Astrocyte (in vitro differentiated cells and primary cell): ENCODE measurements at regions not wholly inside any gene's neighbourhood (a gene's known extent, or its start where the extent isn't known, plus 50 kb on each side); places are given as distances from the start of the nearest gene placed in this dataset.

Experiments
- DNase-seq: peaks from one replicate; pipeline ENCODE4 v3.0.0-alpha.2; 2010; ENCODE audit warnings: low read depth
- FAIRE-seq: peaks from 2 replicates; lab custom pipeline; 2011; peaks lifted over from hg19 to GRCh38; lab: Jason Lieb, UNC
- H2AFZ ChIP-seq: 2 replicates; pipeline ENCODE4 v1.6.0; 2012; ENCODE audit warnings: low read depth, low read length, inconsistent platforms
- H3K27ac ChIP-seq: 2 replicates; pipeline ENCODE4 v1.5.1; 2011; ENCODE audit warnings: low read depth, low read length, inconsistent platforms
- H3K27me3 ChIP-seq: 2 replicates; pipeline ENCODE4 v1.6.0; 2011; ENCODE audit warnings: low read length, inconsistent platforms; ENCODE audit not compliant: insufficient read depth
- H3K36me3 ChIP-seq: 2 replicates; pipeline ENCODE4 v1.5.1; 2011; ENCODE audit warnings: low read length, inconsistent platforms; ENCODE audit not compliant: insufficient read depth
- H3K4me1 ChIP-seq: 2 replicates; pipeline ENCODE4 v1.5.1; 2011; ENCODE audit warnings: low read length, inconsistent platforms; ENCODE audit not compliant: insufficient read depth
- H3K4me2 ChIP-seq: 2 replicates; pipeline ENCODE4 v1.6.0; 2012; ENCODE audit warnings: low read length, inconsistent platforms
- H3K4me3 ChIP-seq: 2 replicates; pipeline ENCODE4 v1.5.1; 2011; ENCODE audit warnings: low read depth, mild to moderate bottlenecking, low read length, inconsistent platforms; ENCODE audit not compliant: insufficient read depth
- H3K79me2 ChIP-seq: 2 replicates; pipeline ENCODE4 v1.6.0; 2012; ENCODE audit warnings: mild to moderate bottlenecking, low read length, inconsistent platforms; ENCODE audit not compliant: insufficient read depth
- H3K9ac ChIP-seq: 2 replicates; pipeline ENCODE4 v1.6.0; 2012; ENCODE audit warnings: mild to moderate bottlenecking, low read length, inconsistent platforms
- H3K9me3 ChIP-seq: 2 replicates; pipeline ENCODE4 v1.5.1; 2012; ENCODE audit warnings: low read depth, mild to moderate bottlenecking, low read length, inconsistent platforms; ENCODE audit not compliant: insufficient read depth
- H4K20me1 ChIP-seq: 2 replicates; pipeline ENCODE4 v1.6.0; 2012; ENCODE audit warnings: low read length, inconsistent platforms; ENCODE audit not compliant: insufficient read depth
- H3K27ac Mint-ChIP-seq: one replicate; pipeline ENCODE4 v1.8.0; 2021; ENCODE audit warnings: mild to moderate bottlenecking, mixed read lengths; ENCODE audit not compliant: unreplicated experiment
- H3K27me3 Mint-ChIP-seq: one replicate; pipeline ENCODE4 v1.8.0; 2021; ENCODE audit warnings: low read depth, mixed read lengths; ENCODE audit not compliant: unreplicated experiment
- H3K36me3 Mint-ChIP-seq: one replicate; pipeline ENCODE4 v1.8.0; 2021; ENCODE audit warnings: low read depth, mixed read lengths; ENCODE audit not compliant: unreplicated experiment
- H3K4me1 Mint-ChIP-seq: one replicate; pipeline ENCODE4 v1.8.0; 2021; ENCODE audit warnings: low read depth, mixed read lengths; ENCODE audit not compliant: unreplicated experiment
- H3K4me3 Mint-ChIP-seq: one replicate; pipeline ENCODE4 v1.8.0; 2021; ENCODE audit warnings: mild to moderate bottlenecking, moderate library complexity, mixed read lengths; ENCODE audit not compliant: unreplicated experiment
- H3K9me3 Mint-ChIP-seq: one replicate; pipeline ENCODE4 v1.8.0; 2021; ENCODE audit warnings: mild to moderate bottlenecking, mixed read lengths; ENCODE audit not compliant: unreplicated experiment
- EZH2 ChIP-seq: IDR thresholded peaks from 2 replicates; pipeline ENCODE4 v1.6.1; 2012; ENCODE audit warnings: mild to moderate bottlenecking, low read length, inconsistent platforms; ENCODE audit not compliant: insufficient read depth
- TF ChIP-seq, protein P1 (sequence below): IDR thresholded peaks from 2 replicates; pipeline ENCODE4 v1.5.1; 2011; ENCODE audit warnings: low read depth, mild to moderate bottlenecking, inconsistent platforms, low read length, moderate library complexity; ENCODE audit not compliant: insufficient read depth

DNA sequence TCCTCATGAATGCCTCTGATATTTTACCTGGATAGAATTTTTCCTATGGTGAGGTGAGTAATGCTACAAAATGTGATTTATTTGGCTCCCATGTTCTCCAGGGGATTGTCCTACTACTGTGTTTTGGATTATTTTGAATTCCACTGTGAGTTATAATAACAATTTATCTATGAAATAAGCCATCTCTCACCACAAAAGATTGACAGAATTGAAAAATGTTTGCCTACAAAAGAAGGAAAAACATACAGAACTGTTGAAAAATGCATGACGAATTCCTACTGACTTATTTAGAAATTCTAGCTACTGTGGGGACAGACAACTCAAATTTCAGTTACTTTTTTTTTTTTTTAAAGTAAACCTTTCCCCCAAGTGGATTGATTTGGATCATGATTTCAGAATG is 463.7 kb upstream of the GRIN3A start:
- no peak overlapping the region for H3K4me2 ChIP-seq
- no peaks in the 10 kb centered on the region for H3K27me3 ChIP-seq
- no peak overlapping the region for H3K27ac ChIP-seq
- H3K4me3 ChIP-seq: no peak overlapping the region
- H3K27ac Mint-ChIP-seq: no peak overlapping the region
- no peaks in the 10 kb centered on the region for H3K27me3 Mint-ChIP-seq
- FAIRE-seq: no peak
- no peaks in the 10 kb centered on the region for H3K4me1 Mint-ChIP-seq
- no peak overlapping the region for H3K9ac ChIP-seq
- no peaks in the 10 kb centered on the region for H3K9me3 Mint-ChIP-seq
- H3K4me1 ChIP-seq: no peaks in the 10 kb centered on the region
- no peak for TF ChIP-seq EZH2
- TF ChIP-seq, protein P1, sequence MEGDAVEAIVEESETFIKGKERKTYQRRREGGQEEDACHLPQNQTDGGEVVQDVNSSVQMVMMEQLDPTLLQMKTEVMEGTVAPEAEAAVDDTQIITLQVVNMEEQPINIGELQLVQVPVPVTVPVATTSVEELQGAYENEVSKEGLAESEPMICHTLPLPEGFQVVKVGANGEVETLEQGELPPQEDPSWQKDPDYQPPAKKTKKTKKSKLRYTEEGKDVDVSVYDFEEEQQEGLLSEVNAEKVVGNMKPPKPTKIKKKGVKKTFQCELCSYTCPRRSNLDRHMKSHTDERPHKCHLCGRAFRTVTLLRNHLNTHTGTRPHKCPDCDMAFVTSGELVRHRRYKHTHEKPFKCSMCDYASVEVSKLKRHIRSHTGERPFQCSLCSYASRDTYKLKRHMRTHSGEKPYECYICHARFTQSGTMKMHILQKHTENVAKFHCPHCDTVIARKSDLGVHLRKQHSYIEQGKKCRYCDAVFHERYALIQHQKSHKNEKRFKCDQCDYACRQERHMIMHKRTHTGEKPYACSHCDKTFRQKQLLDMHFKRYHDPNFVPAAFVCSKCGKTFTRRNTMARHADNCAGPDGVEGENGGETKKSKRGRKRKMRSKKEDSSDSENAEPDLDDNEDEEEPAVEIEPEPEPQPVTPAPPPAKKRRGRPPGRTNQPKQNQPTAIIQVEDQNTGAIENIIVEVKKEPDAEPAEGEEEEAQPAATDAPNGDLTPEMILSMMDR: no peak
- no peaks in the 10 kb centered on the region for H3K9me3 ChIP-seq
- H4K20me1 ChIP-seq: no peaks in the 10 kb centered on the region
- H3K36me3 ChIP-seq: no peaks in the 10 kb centered on the region
- no peak overlapping the region for H2AFZ ChIP-seq
- H3K4me3 Mint-ChIP-seq: no peak overlapping the region
- no peak for DNase-seq
- H3K36me3 Mint-ChIP-seq: no peaks in the 10 kb centered on the region
- H3K79me2 ChIP-seq: no peaks in the 10 kb centered on the region

DNA sequence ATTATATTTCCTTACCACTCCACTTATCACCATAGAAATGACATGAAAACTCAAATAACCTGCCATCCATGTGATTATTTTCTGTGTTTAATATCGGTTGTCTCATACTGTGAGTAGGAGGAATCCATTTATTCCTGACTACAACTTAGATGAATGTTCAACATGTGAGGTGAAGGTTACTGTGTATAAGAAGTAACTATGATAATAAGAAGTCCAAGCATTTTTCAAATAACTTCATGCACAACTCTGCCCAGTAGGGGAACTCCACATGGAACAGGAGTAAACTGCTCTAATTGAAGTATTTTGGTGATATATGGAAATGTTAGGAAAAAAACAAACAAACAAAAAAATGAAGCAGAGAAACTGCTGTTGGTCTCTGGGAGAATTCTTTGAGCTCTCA is 447.5 kb upstream of the GRIN3A start:
- no peaks in the 10 kb centered on the region for H3K27me3 ChIP-seq
- no peak overlapping the region for H3K4me3 Mint-ChIP-seq
- H3K9me3 Mint-ChIP-seq: no peaks in the 10 kb centered on the region
- no peak for DNase-seq
- H3K4me1 Mint-ChIP-seq: no peaks in the 10 kb centered on the region
- H3K4me3 ChIP-seq: no peak overlapping the region
- H3K27me3 Mint-ChIP-seq: no peaks in the 10 kb centered on the region
- H3K27ac Mint-ChIP-seq: no peak overlapping the region
- no peaks in the 10 kb centered on the region for H3K36me3 Mint-ChIP-seq
- no peaks in the 10 kb centered on the region for H3K79me2 ChIP-seq
- no peak overlapping the region for H3K27ac ChIP-seq
- H3K4me1 ChIP-seq: no peaks in the 10 kb centered on the region
- H3K9ac ChIP-seq: no peak overlapping the region
- TF ChIP-seq EZH2: no peak
- TF ChIP-seq, protein P1: no peak
- no peaks in the 10 kb centered on the region for H4K20me1 ChIP-seq
- H3K4me2 ChIP-seq: peak overlapping the region; percentile 32
- FAIRE-seq: no peak
- H3K36me3 ChIP-seq: no peaks in the 10 kb centered on the region
- no peak overlapping the region for H2AFZ ChIP-seq
- H3K9me3 ChIP-seq: no peaks in the 10 kb centered on the region

DNA sequence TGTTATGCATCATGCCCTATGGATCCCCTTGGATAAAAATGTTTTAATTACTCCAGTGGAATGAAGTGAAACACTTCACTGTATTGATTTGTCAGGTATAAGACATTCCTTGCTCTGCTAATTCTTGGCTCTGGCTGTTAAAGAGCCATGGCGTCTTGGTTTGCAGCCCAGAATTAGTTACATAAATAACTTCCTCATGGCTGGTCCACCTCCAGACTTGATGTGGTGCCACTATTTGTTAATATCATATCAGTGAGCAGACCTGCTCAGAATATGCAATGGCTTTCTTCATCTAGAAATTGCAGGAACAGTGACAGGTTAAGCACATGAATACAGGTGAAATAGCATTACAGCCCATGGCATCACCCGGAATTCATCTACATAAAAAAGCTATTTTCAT is 446.9 kb upstream of the GRIN3A start:
- H3K27ac Mint-ChIP-seq: no peak overlapping the region
- no peak for FAIRE-seq
- Histone ChIP-seq H3K27me3 (no peaks in the 10 kb centered on the region), H3K4me2 (no peak overlapping the region), H2AFZ (no peak overlapping the region), H3K79me2 (no peaks in the 10 kb centered on the region), H3K9ac (no peak overlapping the region), H3K27ac (no peak overlapping the region), H3K9me3 (no peaks in the 10 kb centered on the region), H3K4me1 (no peaks in the 10 kb centered on the region), H3K36me3 (no peaks in the 10 kb centered on the region), H3K4me3 (no peak overlapping the region), H4K20me1 (no peaks in the 10 kb centered on the region)
- H3K27me3 Mint-ChIP-seq: no peaks in the 10 kb centered on the region
- no peak for DNase-seq
- TF ChIP-seq, protein P1: no peak
- no peak for TF ChIP-seq EZH2
- H3K4me3 Mint-ChIP-seq: no peak overlapping the region
- no peaks in the 10 kb centered on the region for H3K4me1 Mint-ChIP-seq
- no peaks in the 10 kb centered on the region for H3K36me3 Mint-ChIP-seq
- H3K9me3 Mint-ChIP-seq: no peaks in the 10 kb centered on the region
